Neural progenitor cell (in vitro differentiated cells): ENCODE measurements at regions not wholly inside any gene's neighbourhood (a gene's known extent, or its start where the extent isn't known, plus 50 kb on each side); places are given as distances from the start of the nearest gene placed in this dataset.

ENCODE experiments used
- DNase-seq: peaks from one replicate; pipeline ENCODE4 v3.0.0-alpha.2; 2016; ENCODE audit warnings: low spot score
- H2AFZ ChIP-seq: fragments of 200-600 bp; sonication (generic); replicated peaks from 2 replicates; pipeline ENCODE4 v1.6.1; 2016; ENCODE audit warnings: antibody characterized with exemption
- H3F3A ChIP-seq: fragments of 200-600 bp; sonication (generic); 2 replicates; pipeline ENCODE4 v1.6.1; 2016; ENCODE audit warnings: antibody characterized with exemption, low read depth
- H3K27ac ChIP-seq: fragments of 200-600 bp; sonication (generic); 2 replicates; pipeline ENCODE4 v1.5.1; 2016; ENCODE audit warnings: mild to moderate bottlenecking
- H3K27me3 ChIP-seq: fragments of 200-600 bp; sonication (generic); 2 replicates; pipeline ENCODE4 v1.6.1; 2016; ENCODE audit warnings: mild to moderate bottlenecking, moderate library complexity
- H3K36me3 ChIP-seq: fragments of 200-600 bp; sonication (generic); 2 replicates; pipeline ENCODE4 v1.5.1; 2016
- H3K4me1 ChIP-seq: fragments of 200-600 bp; sonication (generic); 2 replicates; pipeline ENCODE4 v1.6.1; 2016; ENCODE audit warnings: mixed run types
- H3K4me2 ChIP-seq: fragments of 200-600 bp; sonication (generic); 2 replicates; pipeline ENCODE4 v1.6.1; 2016
- H3K4me3 ChIP-seq: fragments of 200-600 bp; sonication (generic); 2 replicates; pipeline ENCODE4 v1.5.1; 2016
- H3K79me2 ChIP-seq: fragments of 200-600 bp; sonication (generic); 2 replicates; pipeline ENCODE4 v1.6.1; 2016; ENCODE audit warnings: low read depth
- H3K9ac ChIP-seq: fragments of 200-600 bp; sonication (generic); 2 replicates; pipeline ENCODE4 v1.6.1; 2016
- H3K9me3 ChIP-seq: fragments of 200-600 bp; sonication (generic); 2 replicates; pipeline ENCODE4 v1.5.1; 2016; ENCODE audit warnings: low read depth
- H4K20me1 ChIP-seq: fragments of 200-600 bp; sonication (generic); 2 replicates; pipeline ENCODE4 v1.6.1; 2016; ENCODE audit warnings: low read depth
- H3K27ac Mint-ChIP-seq: 3 replicates; pipeline ENCODE4 v1.8.0; 2021; ENCODE audit warnings: mixed read lengths
- H3K27me3 Mint-ChIP-seq: 2 replicates; pipeline ENCODE4 v1.8.0; 2022; ENCODE audit warnings: low read depth, mild to moderate bottlenecking, inconsistent platforms, moderate library complexity, mixed read lengths; ENCODE audit not compliant: insufficient read depth
- H3K36me3 Mint-ChIP-seq: 3 replicates; pipeline ENCODE4 v1.8.0; 2021; ENCODE audit warnings: mixed read lengths
- H3K4me1 Mint-ChIP-seq: 3 replicates; pipeline ENCODE4 v1.8.0; 2021; ENCODE audit warnings: mixed read lengths
- H3K4me3 Mint-ChIP-seq: 3 replicates; pipeline ENCODE4 v1.8.0; 2021; ENCODE audit warnings: mild to moderate bottlenecking, moderate library complexity, mixed read lengths
- H3K9me3 Mint-ChIP-seq: 3 replicates; pipeline ENCODE4 v1.8.0; 2020; ENCODE audit warnings: mixed read lengths
- EZH2 ChIP-seq: fragments of 200-600 bp; sonication (generic); IDR thresholded peaks from 2 replicates; pipeline ENCODE4 v1.6.1; 2017; ENCODE audit warnings: antibody characterized with exemption, mild to moderate bottlenecking, moderate library complexity
- EZH2phosphoT487 ChIP-seq: fragments of 200-600 bp; sonication (generic); IDR thresholded peaks from 2 replicates; pipeline ENCODE4 v1.6.1; 2017; ENCODE audit warnings: antibody characterized with exemption
- TF ChIP-seq, protein P1 (sequence below): fragments of 200-600 bp; sonication (generic); IDR thresholded peaks from 2 replicates; pipeline ENCODE4 v1.5.1; 2017; ENCODE audit warnings: antibody characterized with exemption, mild to moderate bottlenecking

DNA sequence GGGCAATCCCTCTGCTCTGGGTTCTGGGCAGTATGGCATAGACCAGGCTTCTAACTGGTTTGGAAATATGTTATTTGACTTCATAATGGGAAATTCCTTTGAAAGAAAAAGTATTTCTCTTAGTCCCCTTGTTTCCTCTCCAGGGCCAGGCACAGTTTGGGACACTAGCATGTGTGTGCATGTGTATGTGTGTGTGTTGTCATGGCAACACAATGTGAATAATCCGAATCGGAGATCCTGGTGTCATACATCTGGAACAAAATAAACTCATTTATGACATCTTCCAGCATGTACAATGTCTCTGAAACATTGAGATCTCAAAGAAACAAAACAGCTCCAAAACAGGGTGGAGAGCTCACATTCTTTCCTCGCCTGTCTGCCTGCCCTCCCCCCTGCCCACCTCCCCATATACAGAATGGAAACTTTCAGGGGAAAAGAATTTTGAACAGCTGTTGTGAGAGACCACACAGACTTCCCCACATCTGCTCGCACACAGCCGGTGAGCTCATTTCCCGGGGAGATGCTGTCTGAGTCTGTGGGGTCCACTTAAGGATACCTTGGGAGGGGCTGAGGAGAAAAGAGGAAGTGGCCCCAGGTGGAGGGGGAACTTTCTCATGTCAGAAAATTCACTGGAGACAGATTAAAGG lies 55.5 kb upstream of the PARP11 start:
- peaks cover 14% of the 10 kb centered on the region for H3K27me3 Mint-ChIP-seq
- H3K9me3 Mint-ChIP-seq, result peaks cover 8% of the 10 kb centered on the region
- no peak for DNase-seq
- H3K36me3 ChIP-seq, result no peaks in the 10 kb centered on the region
- no peaks in the 10 kb centered on the region for H3K36me3 Mint-ChIP-seq
- no peak overlapping the region for H3K4me2 ChIP-seq
- H3K4me1 Mint-ChIP-seq, result peaks cover 57% of the 10 kb centered on the region
- H3K79me2 ChIP-seq, result no peaks in the 10 kb centered on the region
- no peaks in the 10 kb centered on the region for H3F3A ChIP-seq
- TF ChIP-seq EZH2 (no peak), EZH2phosphoT487 (no peak)
- TF ChIP-seq, protein P1, sequence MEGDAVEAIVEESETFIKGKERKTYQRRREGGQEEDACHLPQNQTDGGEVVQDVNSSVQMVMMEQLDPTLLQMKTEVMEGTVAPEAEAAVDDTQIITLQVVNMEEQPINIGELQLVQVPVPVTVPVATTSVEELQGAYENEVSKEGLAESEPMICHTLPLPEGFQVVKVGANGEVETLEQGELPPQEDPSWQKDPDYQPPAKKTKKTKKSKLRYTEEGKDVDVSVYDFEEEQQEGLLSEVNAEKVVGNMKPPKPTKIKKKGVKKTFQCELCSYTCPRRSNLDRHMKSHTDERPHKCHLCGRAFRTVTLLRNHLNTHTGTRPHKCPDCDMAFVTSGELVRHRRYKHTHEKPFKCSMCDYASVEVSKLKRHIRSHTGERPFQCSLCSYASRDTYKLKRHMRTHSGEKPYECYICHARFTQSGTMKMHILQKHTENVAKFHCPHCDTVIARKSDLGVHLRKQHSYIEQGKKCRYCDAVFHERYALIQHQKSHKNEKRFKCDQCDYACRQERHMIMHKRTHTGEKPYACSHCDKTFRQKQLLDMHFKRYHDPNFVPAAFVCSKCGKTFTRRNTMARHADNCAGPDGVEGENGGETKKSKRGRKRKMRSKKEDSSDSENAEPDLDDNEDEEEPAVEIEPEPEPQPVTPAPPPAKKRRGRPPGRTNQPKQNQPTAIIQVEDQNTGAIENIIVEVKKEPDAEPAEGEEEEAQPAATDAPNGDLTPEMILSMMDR, result no peak
- H3K27me3 ChIP-seq, result no peaks in the 10 kb centered on the region
- no peaks in the 10 kb centered on the region for H3K9me3 ChIP-seq
- no peak overlapping the region for H2AFZ ChIP-seq
- H4K20me1 ChIP-seq, result no peaks in the 10 kb centered on the region
- H3K4me3 ChIP-seq, result no peak overlapping the region
- peaks cover 34% of the 10 kb centered on the region for H3K4me1 ChIP-seq
- H3K9ac ChIP-seq, result no peak overlapping the region
- no peak overlapping the region for H3K27ac ChIP-seq
- peak overlapping the region; percentile 54 for H3K4me3 Mint-ChIP-seq
- H3K27ac Mint-ChIP-seq, result peak overlapping the region; percentile 93

DNA sequence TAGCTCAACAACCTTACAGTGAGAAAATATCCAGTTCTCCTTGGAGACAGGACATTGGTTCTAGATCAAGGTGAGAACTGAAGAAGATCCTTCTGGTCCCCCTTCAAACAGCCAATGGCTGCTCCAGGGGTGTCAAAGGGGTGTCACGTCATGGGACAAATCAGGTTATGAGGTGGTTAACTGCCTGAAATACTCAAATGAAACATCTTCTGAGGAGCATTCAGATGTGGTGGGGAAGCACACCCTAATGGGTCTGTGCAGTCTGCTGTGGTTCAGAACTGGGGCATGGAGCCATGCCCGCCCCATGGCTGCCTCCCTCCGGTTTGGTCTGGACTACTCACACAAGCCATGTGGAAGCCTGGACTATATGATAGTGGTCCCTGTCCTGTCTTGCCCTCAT lies 52.4 kb upstream of the PARP11 start:
- no peak overlapping the region for H3K9ac ChIP-seq
- DNase-seq, result no peak
- no peaks in the 10 kb centered on the region for H4K20me1 ChIP-seq
- no peak overlapping the region for H3K27ac ChIP-seq
- TF ChIP-seq, protein P1, result no peak
- TF ChIP-seq EZH2phosphoT487, result no peak
- Mint-ChIP-seq H3K4me3 (no peak overlapping the region), H3K27ac (no peak overlapping the region), H3K9me3 (peaks cover 8% of the 10 kb centered on the region), H3K36me3 (no peaks in the 10 kb centered on the region), H3K27me3 (peaks cover 14% of the 10 kb centered on the region), H3K4me1 (peaks cover 49% of the 10 kb centered on the region)
- H3K36me3 ChIP-seq, result no peaks in the 10 kb centered on the region
- peaks cover 18% of the 10 kb centered on the region for H3K4me1 ChIP-seq
- H3K9me3 ChIP-seq, result no peaks in the 10 kb centered on the region
- no peaks in the 10 kb centered on the region for H3K27me3 ChIP-seq
- no peaks in the 10 kb centered on the region for H3K79me2 ChIP-seq
- no peak overlapping the region for H3K4me2 ChIP-seq
- no peak overlapping the region for H3K4me3 ChIP-seq
- H3F3A ChIP-seq, result no peaks in the 10 kb centered on the region
- no peak overlapping the region for H2AFZ ChIP-seq

DNA sequence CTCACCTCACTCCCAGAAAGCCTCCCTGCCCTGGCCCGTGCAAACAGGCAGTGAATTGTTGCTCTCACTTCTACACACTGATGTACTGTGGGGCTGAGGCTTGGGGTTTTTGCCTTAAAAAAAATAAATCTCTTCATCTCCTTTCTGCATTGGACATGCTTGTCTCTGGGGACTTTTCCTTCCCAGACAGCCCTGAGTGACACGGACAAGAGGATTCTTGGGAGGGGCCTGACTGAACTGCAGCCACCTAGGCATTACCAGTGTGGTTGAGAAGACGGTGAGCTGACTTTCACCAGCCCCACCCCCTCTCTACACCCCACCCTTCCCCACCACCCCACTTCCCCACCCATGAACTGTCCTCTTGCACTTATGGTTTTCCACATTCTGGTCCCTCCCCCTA lies 51.6 kb upstream of the PARP11 start:
- H3K27me3 Mint-ChIP-seq, result peaks cover 14% of the 10 kb centered on the region
- TF ChIP-seq, protein P1, result no peak
- TF ChIP-seq EZH2 (no peak), EZH2phosphoT487 (no peak)
- no peaks in the 10 kb centered on the region for H3K9me3 ChIP-seq
- peaks cover 8% of the 10 kb centered on the region for H3K9me3 Mint-ChIP-seq
- H3K36me3 ChIP-seq, result no peaks in the 10 kb centered on the region
- no peak overlapping the region for H3K27ac ChIP-seq
- H3K27me3 ChIP-seq, result no peaks in the 10 kb centered on the region
- H2AFZ ChIP-seq, result no peak overlapping the region
- peaks cover 41% of the 10 kb centered on the region for H3K4me1 Mint-ChIP-seq
- H4K20me1 ChIP-seq, result no peaks in the 10 kb centered on the region
- no peaks in the 10 kb centered on the region for H3F3A ChIP-seq
- no peak overlapping the region for H3K4me3 ChIP-seq
- peaks cover 9% of the 10 kb centered on the region for H3K4me1 ChIP-seq
- no peak overlapping the region for H3K4me3 Mint-ChIP-seq
- H3K79me2 ChIP-seq, result no peaks in the 10 kb centered on the region
- no peak for DNase-seq
- H3K36me3 Mint-ChIP-seq, result no peaks in the 10 kb centered on the region
- H3K4me2 ChIP-seq, result no peak overlapping the region
- H3K27ac Mint-ChIP-seq, result no peak overlapping the region
- H3K9ac ChIP-seq, result no peak overlapping the region
